ENCODE measurements at regions not wholly inside any gene's neighbourhood (a gene's known extent, or its start where the extent isn't known, plus 50 kb on each side); places are given as distances from the start of the nearest gene placed in this dataset.
"Not testable (repeated sequence)": the region's sequence is repeated elsewhere in the genome, so short reads cannot be mapped to it uniquely, and the experiment has no call there.

GRCh38 chr17:64800987-64801386, 118.3 kb downstream of the LRRC37A3 start:
- not testable (repeated sequence) for H3K36me3 ChIP-seq (ENCODE audit: insufficient read depth, low read length); H3K27ac ChIP-seq (ENCODE audit: low read depth, low read length)

GRCh38 chr17:64800361-64800895, 118.8 kb downstream of the LRRC37A3 start:
- not testable (repeated sequence) for H3K79me2 ChIP-seq (ENCODE audit: control insufficient read depth, insufficient read depth, low read length, unreplicated experiment); H2AFZ ChIP-seq (ENCODE audit: low read length, unreplicated experiment); H3K4me1 ChIP-seq (ENCODE audit: control insufficient read depth, insufficient read depth, low read length, unreplicated experiment); H3K4me3 ChIP-seq (ENCODE audit: low read depth, low read length); H3K27me3 ChIP-seq (ENCODE audit: insufficient read depth, low read length); H3K36me3 ChIP-seq (ENCODE audit: insufficient read depth, low read length); H3K27ac ChIP-seq (ENCODE audit: low read depth, low read length)

More at GRCh38 chr17:64800987-64801386, 118.3 kb downstream of the LRRC37A3 start:
- not testable (repeated sequence) for H3K79me2 ChIP-seq (ENCODE audit: control insufficient read depth, insufficient read depth, low read length, unreplicated experiment); H3K27me3 ChIP-seq (ENCODE audit: insufficient read depth, low read length); H3K4me1 ChIP-seq (ENCODE audit: control insufficient read depth, insufficient read depth, low read length, unreplicated experiment); H2AFZ ChIP-seq (ENCODE audit: low read length, unreplicated experiment); H3K4me3 ChIP-seq (ENCODE audit: low read depth, low read length)

- not testable (repeated sequence) for H3K27me3 ChIP-seq (ENCODE audit: insufficient read depth, low read length); H3K27ac ChIP-seq (ENCODE audit: low read depth, low read length); H3K4me3 ChIP-seq (ENCODE audit: low read depth, low read length); H2AFZ ChIP-seq (ENCODE audit: low read length, unreplicated experiment); H3K36me3 ChIP-seq (ENCODE audit: insufficient read depth, low read length); H3K79me2 ChIP-seq (ENCODE audit: control insufficient read depth, insufficient read depth, low read length, unreplicated experiment); H3K4me1 ChIP-seq (ENCODE audit: control insufficient read depth, insufficient read depth, low read length, unreplicated experiment)
Observed at GRCh38 chr17:64799543-64800188, 119.6 kb downstream of the LRRC37A3 start.

- H3K36me3 ChIP-seq (ENCODE audit: insufficient read depth, low read length); H3K79me2 ChIP-seq (ENCODE audit: control insufficient read depth, insufficient read depth, low read length, unreplicated experiment); H3K27me3 ChIP-seq (ENCODE audit: insufficient read depth, low read length); H3K27ac ChIP-seq (ENCODE audit: low read depth, low read length); H3K4me1 ChIP-seq (ENCODE audit: control insufficient read depth, insufficient read depth, low read length, unreplicated experiment); H3K4me3 ChIP-seq (ENCODE audit: low read depth, low read length); H2AFZ ChIP-seq (ENCODE audit: low read length, unreplicated experiment): not testable (repeated sequence)
Observed at GRCh38 chr17:64798961-64799360, 120.3 kb downstream of the LRRC37A3 start.

- not testable (repeated sequence) for H2AFZ ChIP-seq (ENCODE audit: low read length, unreplicated experiment); H3K79me2 ChIP-seq (ENCODE audit: control insufficient read depth, insufficient read depth, low read length, unreplicated experiment); H3K27me3 ChIP-seq (ENCODE audit: insufficient read depth, low read length); H3K36me3 ChIP-seq (ENCODE audit: insufficient read depth, low read length); H3K27ac ChIP-seq (ENCODE audit: low read depth, low read length); H3K4me1 ChIP-seq (ENCODE audit: control insufficient read depth, insufficient read depth, low read length, unreplicated experiment); H3K4me3 ChIP-seq (ENCODE audit: low read depth, low read length)
Observed at GRCh38 chr17:64798489-64798790, 120.8 kb downstream of the LRRC37A3 start.

GRCh38 chr17:64797746-64798488, 121.4 kb downstream of the LRRC37A3 start:
- not testable (repeated sequence) for H3K27me3 ChIP-seq (ENCODE audit: insufficient read depth, low read length); H3K4me3 ChIP-seq (ENCODE audit: low read depth, low read length); H3K79me2 ChIP-seq (ENCODE audit: control insufficient read depth, insufficient read depth, low read length, unreplicated experiment)

GRCh38 chr17:64795342-64795741, 123.9 kb downstream of the LRRC37A3 start:
- not testable (repeated sequence) for H3K27ac ChIP-seq (ENCODE audit: low read depth, low read length); H3K4me1 ChIP-seq (ENCODE audit: control insufficient read depth, insufficient read depth, low read length, unreplicated experiment); H3K36me3 ChIP-seq (ENCODE audit: insufficient read depth, low read length); H3K27me3 ChIP-seq (ENCODE audit: insufficient read depth, low read length); H3K4me3 ChIP-seq (ENCODE audit: low read depth, low read length); H3K79me2 ChIP-seq (ENCODE audit: control insufficient read depth, insufficient read depth, low read length, unreplicated experiment); H2AFZ ChIP-seq (ENCODE audit: low read length, unreplicated experiment)

More at GRCh38 chr17:64797746-64798488, 121.4 kb downstream of the LRRC37A3 start:
- not testable (repeated sequence) for H2AFZ ChIP-seq (ENCODE audit: low read length, unreplicated experiment); H3K4me1 ChIP-seq (ENCODE audit: control insufficient read depth, insufficient read depth, low read length, unreplicated experiment); H3K36me3 ChIP-seq (ENCODE audit: insufficient read depth, low read length); H3K27ac ChIP-seq (ENCODE audit: low read depth, low read length)

- H3K36me3 ChIP-seq (ENCODE audit: insufficient read depth, low read length); H2AFZ ChIP-seq (ENCODE audit: low read length, unreplicated experiment); H3K4me3 ChIP-seq (ENCODE audit: low read depth, low read length); H3K79me2 ChIP-seq (ENCODE audit: control insufficient read depth, insufficient read depth, low read length, unreplicated experiment); H3K27ac ChIP-seq (ENCODE audit: low read depth, low read length); H3K27me3 ChIP-seq (ENCODE audit: insufficient read depth, low read length); H3K4me1 ChIP-seq (ENCODE audit: control insufficient read depth, insufficient read depth, low read length, unreplicated experiment): not testable (repeated sequence)
Observed at GRCh38 chr17:64794548-64795274, 124.6 kb downstream of the LRRC37A3 start.

- not testable (repeated sequence) for H3K27ac ChIP-seq (ENCODE audit: low read depth, low read length); H3K4me3 ChIP-seq (ENCODE audit: low read depth, low read length); H3K36me3 ChIP-seq (ENCODE audit: insufficient read depth, low read length); H3K27me3 ChIP-seq (ENCODE audit: insufficient read depth, low read length); H3K4me1 ChIP-seq (ENCODE audit: control insufficient read depth, insufficient read depth, low read length, unreplicated experiment); H2AFZ ChIP-seq (ENCODE audit: low read length, unreplicated experiment); H3K79me2 ChIP-seq (ENCODE audit: control insufficient read depth, insufficient read depth, low read length, unreplicated experiment)
Observed at GRCh38 chr17:64794113-64794512, 125.2 kb downstream of the LRRC37A3 start.

- not testable (repeated sequence) for H3K79me2 ChIP-seq (ENCODE audit: control insufficient read depth, insufficient read depth, low read length, unreplicated experiment); H3K27me3 ChIP-seq (ENCODE audit: insufficient read depth, low read length); H3K36me3 ChIP-seq (ENCODE audit: insufficient read depth, low read length); H3K27ac ChIP-seq (ENCODE audit: low read depth, low read length); H3K4me1 ChIP-seq (ENCODE audit: control insufficient read depth, insufficient read depth, low read length, unreplicated experiment); H3K4me3 ChIP-seq (ENCODE audit: low read depth, low read length); H2AFZ ChIP-seq (ENCODE audit: low read length, unreplicated experiment)
Observed at GRCh38 chr17:64792793-64793575, 126.3 kb downstream of the LRRC37A3 start.
